Upper lobe of right lung (tissue), 1 donor: ENCODE measurements at regions not wholly inside any gene's neighbourhood (a gene's known extent, or its start where the extent isn't known, plus 50 kb on each side); places are given as distances from the start of the nearest gene placed in this dataset.
"Not testable (repeated sequence)": the region's sequence is repeated elsewhere in the genome, so short reads cannot be mapped to it uniquely, and the experiment has no call there.

Experiments used
- ATAC-seq: fragments of 200-7000 bp; cut with Tn5 transposase; one replicate; pipeline ENCODE4 v1.9.1; 2020; ENCODE audit warnings: mild to moderate bottlenecking, moderate library complexity
- DNase-seq: peaks from one replicate; pipeline ENCODE4 v3.0.0-alpha.2; 2020
- H3K27ac ChIP-seq: fragments of 200-600 bp; one replicate; pipeline ENCODE4 v1.8.0; 2022
- H3K27me3 ChIP-seq: fragments of 200-600 bp; one replicate; pipeline ENCODE4 v1.8.0; 2022; ENCODE audit warnings: mild to moderate bottlenecking
- H3K36me3 ChIP-seq: fragments of 200-600 bp; one replicate; pipeline ENCODE4 v1.8.0; 2022
- H3K4me1 ChIP-seq: fragments of 200-600 bp; one replicate; pipeline ENCODE4 v1.8.0; 2022
- H3K4me3 ChIP-seq: fragments of 200-600 bp; one replicate; pipeline ENCODE4 v1.8.0; 2022; ENCODE audit warnings: mild to moderate bottlenecking
- H3K9me3 ChIP-seq: fragments of 200-600 bp; one replicate; pipeline ENCODE4 v1.8.0; 2022
- intact Hi-C: fragments of 100-400 bp; cut with DNase I; formaldehyde crosslinking; loops from one replicate; pipeline ENCODE4 v1.11.0; 2022
- TF ChIP-seq, protein P1 (sequence below): fragments of 200-600 bp; IDR thresholded peaks from one replicate; pipeline ENCODE4 v1.8.0; 2022; ENCODE audit warnings: antibody characterized with exemption
- donor health status: DM: no; HTN: yes; CAD: no; lungs with severe emphysema.

DNA sequence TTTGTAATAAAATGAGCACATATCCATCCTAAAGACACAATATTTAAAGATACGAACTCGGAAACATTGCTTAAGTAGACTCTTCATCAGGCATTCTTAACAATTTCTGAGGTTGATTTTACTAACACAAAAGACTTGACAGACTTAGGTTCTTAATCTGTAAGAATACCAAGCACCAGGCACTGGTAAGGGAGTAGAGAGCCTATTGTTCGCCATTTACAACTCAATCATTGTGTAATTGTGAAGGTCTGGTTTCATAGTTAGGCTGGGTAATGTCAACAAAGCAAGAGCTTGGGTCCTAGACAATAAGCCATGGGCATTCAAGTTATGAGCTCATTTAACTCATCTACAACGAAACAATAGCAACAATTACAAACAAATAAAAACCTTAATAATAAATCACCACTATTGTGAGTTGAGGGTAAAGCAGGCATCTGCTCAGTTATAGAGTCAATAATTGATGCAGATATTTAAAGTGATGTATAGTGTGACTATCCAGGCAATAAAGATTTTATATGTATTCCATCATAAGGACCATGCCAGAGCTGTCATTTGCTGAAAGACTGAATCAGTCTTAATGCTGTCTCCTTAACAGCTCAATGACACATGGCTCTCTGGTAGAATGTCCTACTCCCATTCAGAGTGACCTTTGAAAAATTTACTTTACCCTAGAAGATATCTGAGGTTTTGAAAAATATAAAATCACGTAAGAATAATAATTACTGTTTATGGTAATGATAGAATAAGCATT is 664.0 kb upstream of the PCDH7 start:
- no peaks in the 10 kb centered on the region for H3K36me3 ChIP-seq

DNA sequence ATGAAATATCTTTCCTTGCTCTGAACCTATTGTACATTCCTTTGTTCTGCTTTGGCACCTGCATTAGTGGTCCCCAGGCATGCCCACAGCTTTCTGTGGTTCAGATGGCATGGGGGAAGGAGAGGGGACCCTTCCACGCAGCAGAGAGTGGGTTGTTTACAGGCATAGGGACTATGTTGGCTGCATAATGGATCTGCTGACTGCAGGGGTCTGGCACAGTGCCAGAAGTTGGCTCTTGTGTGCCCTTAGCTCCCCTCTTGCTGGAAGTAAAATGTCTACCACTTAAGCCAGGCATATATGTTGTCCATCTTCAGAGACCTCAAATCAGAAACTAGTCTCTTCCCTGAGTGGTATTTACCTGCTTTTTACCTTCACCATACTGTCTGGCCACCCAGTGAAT is 651.9 kb upstream of the PCDH7 start:
- Histone ChIP-seq H3K27me3 (no peaks in the 10 kb centered on the region), H3K9me3 (no peaks in the 10 kb centered on the region), H3K36me3 (no peaks in the 10 kb centered on the region), H3K27ac (no peak overlapping the region), H3K4me3 (no peak overlapping the region), H3K4me1 (no peaks in the 10 kb centered on the region)
- intact Hi-C loops = no loop called here
- TF ChIP-seq, protein P1, sequence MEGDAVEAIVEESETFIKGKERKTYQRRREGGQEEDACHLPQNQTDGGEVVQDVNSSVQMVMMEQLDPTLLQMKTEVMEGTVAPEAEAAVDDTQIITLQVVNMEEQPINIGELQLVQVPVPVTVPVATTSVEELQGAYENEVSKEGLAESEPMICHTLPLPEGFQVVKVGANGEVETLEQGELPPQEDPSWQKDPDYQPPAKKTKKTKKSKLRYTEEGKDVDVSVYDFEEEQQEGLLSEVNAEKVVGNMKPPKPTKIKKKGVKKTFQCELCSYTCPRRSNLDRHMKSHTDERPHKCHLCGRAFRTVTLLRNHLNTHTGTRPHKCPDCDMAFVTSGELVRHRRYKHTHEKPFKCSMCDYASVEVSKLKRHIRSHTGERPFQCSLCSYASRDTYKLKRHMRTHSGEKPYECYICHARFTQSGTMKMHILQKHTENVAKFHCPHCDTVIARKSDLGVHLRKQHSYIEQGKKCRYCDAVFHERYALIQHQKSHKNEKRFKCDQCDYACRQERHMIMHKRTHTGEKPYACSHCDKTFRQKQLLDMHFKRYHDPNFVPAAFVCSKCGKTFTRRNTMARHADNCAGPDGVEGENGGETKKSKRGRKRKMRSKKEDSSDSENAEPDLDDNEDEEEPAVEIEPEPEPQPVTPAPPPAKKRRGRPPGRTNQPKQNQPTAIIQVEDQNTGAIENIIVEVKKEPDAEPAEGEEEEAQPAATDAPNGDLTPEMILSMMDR = no peak
- DNase-seq (peak; percentile 40), ATAC-seq (no peak)

More for the DNA sequence above, 664.0 kb upstream of the PCDH7 start:
- no peak overlapping the region for H3K4me3 ChIP-seq
- no peaks in the 10 kb centered on the region for H3K9me3 ChIP-seq
- TF ChIP-seq, protein P1 = no peak
- no peak for ATAC-seq
- H3K27ac ChIP-seq = no peak overlapping the region
- H3K27me3 ChIP-seq = no peaks in the 10 kb centered on the region
- H3K4me1 ChIP-seq = no peaks in the 10 kb centered on the region
- intact Hi-C loops = no loop called here
- no peak for DNase-seq

DNA sequence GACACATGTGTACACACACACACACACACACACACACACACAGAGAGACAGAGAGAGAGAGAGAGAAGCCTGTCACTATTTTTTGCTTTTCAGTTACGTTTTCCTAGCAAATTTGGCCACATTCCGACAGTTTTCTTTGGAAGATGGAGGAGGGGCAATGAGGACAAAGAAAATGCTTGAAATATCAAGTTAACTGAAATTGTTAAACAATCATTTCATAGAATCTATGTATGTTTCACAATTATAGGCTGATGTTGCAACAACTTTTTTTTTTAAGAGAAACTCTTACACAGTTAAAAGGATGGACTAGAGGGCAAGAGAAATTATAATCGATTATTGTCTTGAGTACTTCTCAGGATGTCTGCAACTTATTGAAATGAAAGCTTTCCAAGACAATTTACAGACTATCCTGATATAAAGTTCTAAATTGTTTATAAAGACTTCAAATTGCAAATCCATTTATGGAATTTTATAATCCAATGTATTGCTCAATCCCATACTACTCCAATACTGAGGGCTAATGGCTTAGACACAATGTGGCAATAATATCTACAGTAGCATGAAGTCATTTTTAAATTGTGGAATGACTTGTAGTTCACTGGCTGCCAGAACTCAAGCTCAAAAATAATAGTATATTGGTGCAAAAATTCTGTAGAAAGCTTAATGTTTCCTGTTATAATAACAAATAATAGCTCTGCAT is 647.0 kb upstream of the PCDH7 start:
- no peak for ATAC-seq
- TF ChIP-seq, protein P1 = no peak
- intact Hi-C loops = no loop called here

DNA sequence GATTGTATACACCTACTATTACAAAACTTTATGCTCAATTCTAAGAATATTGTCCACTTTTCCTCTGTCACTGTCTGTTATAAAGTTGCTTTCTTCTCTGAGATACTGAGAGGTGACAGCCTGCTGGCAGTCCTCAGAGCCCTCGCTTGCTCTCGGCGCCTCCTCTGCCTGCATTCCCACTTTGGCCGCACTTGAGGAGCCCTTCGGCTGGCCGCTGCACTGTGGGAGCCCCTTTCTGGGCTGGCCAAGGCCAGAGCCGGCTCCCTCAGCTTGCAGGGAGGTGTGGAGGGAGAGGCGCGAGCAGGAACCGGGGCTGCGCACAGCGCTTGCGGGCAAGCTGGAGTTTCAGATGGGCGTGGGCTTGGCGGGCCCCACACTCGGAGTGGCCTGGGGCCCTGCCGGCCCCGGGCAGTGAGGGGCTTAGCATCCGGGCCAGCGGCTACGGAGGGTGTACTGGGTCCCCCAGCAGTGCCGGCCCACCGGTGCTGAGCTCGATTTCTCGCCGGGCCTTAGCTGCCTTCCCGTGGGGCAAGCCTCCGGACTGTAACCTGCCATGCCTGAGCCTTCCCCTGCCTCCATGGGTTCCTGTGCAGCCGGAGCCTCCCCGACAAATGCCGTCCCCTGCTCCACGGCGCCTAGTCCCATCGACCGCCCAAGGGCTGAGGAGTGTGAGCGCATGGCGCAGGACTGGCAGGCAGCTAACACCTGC is 627.6 kb upstream of the PCDH7 start:
- H3K36me3 ChIP-seq, intact Hi-C loops, H3K4me1 ChIP-seq, H3K4me3 ChIP-seq, DNase-seq, H3K27ac ChIP-seq, H3K27me3 ChIP-seq, H3K9me3 ChIP-seq, ATAC-seq: not testable (repeated sequence)

More for the DNA sequence above, 647.0 kb upstream of the PCDH7 start:
- no peak overlapping the region for H3K27ac ChIP-seq
- no peaks in the 10 kb centered on the region for H3K9me3 ChIP-seq
- no peak for DNase-seq
- H3K4me1 ChIP-seq = no peaks in the 10 kb centered on the region
- H3K4me3 ChIP-seq = no peak overlapping the region
- H3K36me3 ChIP-seq = no peaks in the 10 kb centered on the region
- H3K27me3 ChIP-seq = no peaks in the 10 kb centered on the region

DNA sequence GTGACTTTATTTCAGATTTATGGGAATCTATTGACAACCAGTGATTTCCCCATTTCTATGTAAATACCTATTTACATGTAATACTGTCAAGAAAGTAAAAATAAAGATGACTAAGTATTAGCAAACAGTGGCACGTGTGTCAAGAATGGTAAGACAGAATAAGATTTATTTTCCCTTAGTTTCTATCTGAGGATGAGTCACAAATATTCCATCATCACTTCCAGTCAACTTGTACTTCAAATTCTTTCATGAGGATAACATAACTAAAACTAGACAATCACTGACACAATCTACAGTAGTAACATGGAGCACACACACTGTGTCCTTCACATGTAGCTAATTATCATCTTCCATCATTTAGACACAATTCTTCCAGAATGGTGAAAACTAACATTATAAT is 625.3 kb upstream of the PCDH7 start:
- TF ChIP-seq, protein P1 = no peak
- intact Hi-C loops = no loop called here
- no peak for ATAC-seq
- Histone ChIP-seq H3K36me3 (no peaks in the 10 kb centered on the region), H3K27me3 (no peaks in the 10 kb centered on the region), H3K4me1 (no peaks in the 10 kb centered on the region), H3K27ac (no peak overlapping the region), H3K4me3 (no peak overlapping the region), H3K9me3 (no peaks in the 10 kb centered on the region)
- no peak for DNase-seq

DNA sequence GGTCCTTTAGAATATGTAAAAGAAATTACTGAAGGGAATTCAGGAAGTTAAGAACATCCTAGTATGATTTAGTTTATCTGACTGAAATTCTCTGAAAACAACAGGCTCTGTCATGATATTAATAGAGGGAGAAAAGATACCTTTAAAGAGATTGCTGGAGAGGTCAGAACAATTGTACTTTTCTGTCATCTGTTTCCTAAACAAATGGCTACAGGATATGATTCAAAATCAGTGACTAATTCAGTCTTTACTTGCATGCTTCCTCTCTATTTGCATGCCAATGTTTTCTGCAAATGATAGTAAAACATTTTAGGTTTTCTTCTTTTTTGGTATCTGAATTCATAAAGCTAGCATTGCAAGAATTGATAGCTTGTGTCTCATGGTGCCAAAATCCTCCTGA is 616.7 kb upstream of the PCDH7 start:
- DNase-seq (no peak), ATAC-seq (no peak)
- H3K36me3 ChIP-seq = no peaks in the 10 kb centered on the region
- no peak overlapping the region for H3K27ac ChIP-seq
- H3K9me3 ChIP-seq = no peaks in the 10 kb centered on the region
- H3K4me1 ChIP-seq = no peaks in the 10 kb centered on the region
- TF ChIP-seq, protein P1 = no peak
- intact Hi-C loops = no loop called here
- H3K27me3 ChIP-seq = no peaks in the 10 kb centered on the region
- no peak overlapping the region for H3K4me3 ChIP-seq
